GM23338 (cell line): ENCODE measurements at regions not wholly inside any gene's neighbourhood (a gene's known extent, or its start where the extent isn't known, plus 50 kb on each side); places are given as distances from the start of the nearest gene placed in this dataset.

Experiments
- ATAC-seq: fragments of 200-7000 bp; cut with Tn5 transposase; 3 replicates; pipeline ENCODE4 v1.9.1; 2020
- DNase-seq: peaks from one replicate; pipeline ENCODE4 v3.0.0-alpha.2; 2015; ENCODE audit warnings: low spot score
- H2AFZ ChIP-seq: fragments of 200-600 bp; sonication (generic); 2 replicates; pipeline ENCODE4 v1.8.0; 2016; ENCODE audit warnings: antibody characterized with exemption, mild to moderate bottlenecking, moderate library complexity
- H3F3A ChIP-seq: fragments of 200-600 bp; sonication (generic); replicated peaks from 2 replicates; pipeline ENCODE4 v1.8.0; 2017; ENCODE audit warnings: antibody characterized with exemption, mixed run types, low read depth
- H3K27ac ChIP-seq: fragments of 200-600 bp; sonication (generic); 2 replicates; pipeline ENCODE4 v1.6.1; 2016; ENCODE audit warnings: low read depth
- H3K27me3 ChIP-seq: fragments of 200-600 bp; sonication (generic); 2 replicates; pipeline ENCODE4 v1.8.0; 2016; ENCODE audit warnings: mild to moderate bottlenecking, mixed run types, moderate library complexity; ENCODE audit not compliant: insufficient read depth
- H3K36me3 ChIP-seq: fragments of 200-600 bp; sonication (generic); 2 replicates; pipeline ENCODE4 v1.8.0; 2016; ENCODE audit warnings: mild to moderate bottlenecking; ENCODE audit not compliant: insufficient read depth
- H3K4me1 ChIP-seq: fragments of 200-600 bp; sonication (generic); 2 replicates; pipeline ENCODE4 v1.8.0; 2016; ENCODE audit warnings: mild to moderate bottlenecking, moderate library complexity; ENCODE audit not compliant: insufficient read depth
- H3K4me2 ChIP-seq: fragments of 200-600 bp; sonication (generic); 2 replicates; pipeline ENCODE4 v1.7.1; 2017; ENCODE audit warnings: mixed run types
- H3K4me3 ChIP-seq: fragments of 200-600 bp; sonication (generic); 2 replicates; pipeline ENCODE4 v1.6.1; 2016; ENCODE audit warnings: mixed run types
- H3K79me2 ChIP-seq: fragments of 200-600 bp; sonication (generic); replicated peaks from 2 replicates; pipeline ENCODE4 v1.8.0; 2017; ENCODE audit warnings: mild to moderate bottlenecking; ENCODE audit not compliant: insufficient read depth
- H3K9me2 ChIP-seq: fragments of 200-600 bp; sonication (generic); 2 replicates; pipeline ENCODE4 v1.8.0; 2017; ENCODE audit not compliant: insufficient read depth
- H4K20me1 ChIP-seq: fragments of 200-600 bp; sonication (generic); replicated peaks from 2 replicates; pipeline ENCODE4 v1.8.0; 2017; ENCODE audit warnings: mild to moderate bottlenecking; ENCODE audit not compliant: insufficient read depth
- H3K27ac Mint-ChIP-seq: 2 replicates; pipeline ENCODE4 v1.8.0; 2020; ENCODE audit warnings: inconsistent platforms, mild to moderate bottlenecking, moderate library complexity, mixed read lengths
- H3K27me3 Mint-ChIP-seq: 3 replicates; pipeline ENCODE4 v1.8.0; 2022; ENCODE audit warnings: low read depth, mild to moderate bottlenecking, moderate library complexity, mixed read lengths, inconsistent platforms; ENCODE audit not compliant: insufficient read depth, poor library complexity
- H3K36me3 Mint-ChIP-seq: 3 replicates; pipeline ENCODE4 v1.8.0; 2021; ENCODE audit warnings: low read depth, mild to moderate bottlenecking, inconsistent platforms, moderate library complexity, mixed read lengths
- H3K4me1 Mint-ChIP-seq: 3 replicates; pipeline ENCODE4 v1.8.0; 2020; ENCODE audit warnings: mild to moderate bottlenecking, inconsistent platforms, mixed read lengths
- H3K4me3 Mint-ChIP-seq: 3 replicates; pipeline ENCODE4 v1.8.0; 2021; ENCODE audit warnings: moderate library complexity, mild to moderate bottlenecking, inconsistent platforms, mixed read lengths
- H3K9me3 Mint-ChIP-seq: 3 replicates; pipeline ENCODE4 v1.8.0; 2020; ENCODE audit warnings: moderate library complexity, mild to moderate bottlenecking, inconsistent platforms, mixed read lengths
- EZH2 ChIP-seq: fragments of 200-600 bp; sonication (generic); IDR thresholded peaks from one replicate; pipeline ENCODE4 v1.8.0; 2017; ENCODE audit warnings: antibody characterized with exemption, mild to moderate bottlenecking, low read depth; ENCODE audit not compliant: unreplicated experiment
- EZH2phosphoT487 ChIP-seq: fragments of 200-600 bp; sonication (generic); IDR thresholded peaks from one replicate; pipeline ENCODE4 v1.8.1; 2018; ENCODE audit warnings: antibody characterized with exemption; ENCODE audit not compliant: unreplicated experiment
- JUNB ChIP-seq: IDR thresholded peaks from one replicate; pipeline ENCODE4 v1.6.1; 2016; ENCODE audit warnings: antibody characterized with exemption; ENCODE audit not compliant: unreplicated experiment
- NANOG ChIP-seq: IDR thresholded peaks from 2 replicates; pipeline ENCODE4 v1.6.1; 2016; ENCODE audit warnings: antibody characterized with exemption, borderline replicate concordance
- POLR2AphosphoS5 ChIP-seq: IDR thresholded peaks from 2 replicates; pipeline ENCODE4 v1.6.1; 2016; ENCODE audit warnings: antibody characterized with exemption, low read depth
- STAT1 ChIP-seq: IDR thresholded peaks from one replicate; pipeline ENCODE4 v1.6.1; 2016; ENCODE audit warnings: antibody characterized with exemption; ENCODE audit not compliant: unreplicated experiment
- ZNF114 ChIP-seq: fragments of 250-450 bp; sonication (Bioruptor Pico); IDR thresholded peaks from 2 replicates; pipeline ENCODE4 v1.5.0; 2020; ENCODE audit warnings: mild to moderate bottlenecking, moderate library complexity
- ZNF331 ChIP-seq: fragments of 250-450 bp; sonication (Bioruptor Pico); IDR thresholded peaks from 2 replicates; pipeline ENCODE4 v1.5.0; 2020; ENCODE audit warnings: low read depth, mild to moderate bottlenecking, moderate library complexity
- ZNF462 ChIP-seq: fragments of 250-450 bp; sonication (Bioruptor Pico); IDR thresholded peaks from 2 replicates; pipeline ENCODE4 v1.5.0; 2020; ENCODE audit warnings: mild to moderate bottlenecking, moderate library complexity
- TF ChIP-seq, protein P1 (sequence below), 2 experiments: fragments of 200-600 bp in 1 of 2; sonication (generic) in 1 of 2; conservative IDR thresholded peaks; 2 replicates each; pipeline versions ENCODE4 v1.5.1 to v1.6.1; 2016 to 2017; ENCODE audit warnings: antibody characterized with exemption in 2 of 2, low read depth in 2 of 2, mild to moderate bottlenecking in 2 of 2, moderate library complexity in 1 of 2
- TF ChIP-seq, protein P2 (sequence below): IDR thresholded peaks from one replicate; pipeline ENCODE4 v1.6.1; 2018; ENCODE audit warnings: antibody characterized with exemption; ENCODE audit not compliant: unreplicated experiment
- TF ChIP-seq, protein P3 (sequence below): IDR thresholded peaks from 2 replicates; pipeline ENCODE4 v1.6.1; 2016; ENCODE audit warnings: antibody characterized with exemption

DNA sequence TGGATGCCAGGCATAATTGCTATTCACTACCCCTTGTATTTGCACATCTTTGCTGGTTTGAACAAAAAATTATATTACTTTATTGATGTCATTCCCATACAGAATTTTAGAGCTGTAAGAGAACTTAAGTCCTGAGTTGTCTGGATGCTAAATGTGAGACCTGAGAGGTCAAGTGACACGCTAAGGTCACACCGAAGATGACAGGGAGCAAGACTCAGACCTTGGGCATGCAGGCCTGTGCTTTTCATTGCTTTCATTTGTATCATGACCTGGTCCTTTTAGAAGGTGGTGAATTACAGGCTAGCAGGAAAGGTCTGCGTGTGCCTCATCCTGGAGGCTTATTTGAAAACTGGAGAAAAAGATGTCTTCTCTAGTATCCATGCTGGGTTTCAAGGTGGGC is 312.0 kb upstream of the RASGRP1 start (continued):
- TF ChIP-seq, protein P1, sequence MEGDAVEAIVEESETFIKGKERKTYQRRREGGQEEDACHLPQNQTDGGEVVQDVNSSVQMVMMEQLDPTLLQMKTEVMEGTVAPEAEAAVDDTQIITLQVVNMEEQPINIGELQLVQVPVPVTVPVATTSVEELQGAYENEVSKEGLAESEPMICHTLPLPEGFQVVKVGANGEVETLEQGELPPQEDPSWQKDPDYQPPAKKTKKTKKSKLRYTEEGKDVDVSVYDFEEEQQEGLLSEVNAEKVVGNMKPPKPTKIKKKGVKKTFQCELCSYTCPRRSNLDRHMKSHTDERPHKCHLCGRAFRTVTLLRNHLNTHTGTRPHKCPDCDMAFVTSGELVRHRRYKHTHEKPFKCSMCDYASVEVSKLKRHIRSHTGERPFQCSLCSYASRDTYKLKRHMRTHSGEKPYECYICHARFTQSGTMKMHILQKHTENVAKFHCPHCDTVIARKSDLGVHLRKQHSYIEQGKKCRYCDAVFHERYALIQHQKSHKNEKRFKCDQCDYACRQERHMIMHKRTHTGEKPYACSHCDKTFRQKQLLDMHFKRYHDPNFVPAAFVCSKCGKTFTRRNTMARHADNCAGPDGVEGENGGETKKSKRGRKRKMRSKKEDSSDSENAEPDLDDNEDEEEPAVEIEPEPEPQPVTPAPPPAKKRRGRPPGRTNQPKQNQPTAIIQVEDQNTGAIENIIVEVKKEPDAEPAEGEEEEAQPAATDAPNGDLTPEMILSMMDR (conservative IDR thresholded peaks at IDR 0.05; ENCODE audit: low read depth in 2 of 2), result no peak

GRCh38 chr15:38877471-38877870 is 312.9 kb upstream of the RASGRP1 start:
- H3F3A ChIP-seq, result no peaks in the 10 kb centered on the region
- no peaks in the 10 kb centered on the region for H3K79me2 ChIP-seq
- Mint-ChIP-seq H3K27me3 (no peaks in the 10 kb centered on the region), H3K36me3 (no peaks in the 10 kb centered on the region), H3K9me3 (peaks cover 4% of the 10 kb centered on the region; the same call in 1 of the 3 replicates), H3K27ac (no peak overlapping the region), H3K4me3 (no peak overlapping the region), H3K4me1 (peaks cover 6% of the 10 kb centered on the region)
- H3K4me2 ChIP-seq, result no peak overlapping the region
- no peaks in the 10 kb centered on the region for H4K20me1 ChIP-seq
- DNase-seq, result no peak
- H2AFZ ChIP-seq, result no peak overlapping the region
- ATAC-seq, result no peak
- H3K27me3 ChIP-seq, result no peaks in the 10 kb centered on the region
- no peaks in the 10 kb centered on the region for H3K36me3 ChIP-seq
- no peaks in the 10 kb centered on the region for H3K4me1 ChIP-seq
- H3K9me2 ChIP-seq, result peaks cover 14% of the 10 kb centered on the region; the same call in 1 of the 2 replicates
- H3K4me3 ChIP-seq, result no peak overlapping the region
- H3K27ac ChIP-seq, result no peak overlapping the region
- no peak for TF ChIP-seq NANOG
- TF ChIP-seq, protein P2, sequence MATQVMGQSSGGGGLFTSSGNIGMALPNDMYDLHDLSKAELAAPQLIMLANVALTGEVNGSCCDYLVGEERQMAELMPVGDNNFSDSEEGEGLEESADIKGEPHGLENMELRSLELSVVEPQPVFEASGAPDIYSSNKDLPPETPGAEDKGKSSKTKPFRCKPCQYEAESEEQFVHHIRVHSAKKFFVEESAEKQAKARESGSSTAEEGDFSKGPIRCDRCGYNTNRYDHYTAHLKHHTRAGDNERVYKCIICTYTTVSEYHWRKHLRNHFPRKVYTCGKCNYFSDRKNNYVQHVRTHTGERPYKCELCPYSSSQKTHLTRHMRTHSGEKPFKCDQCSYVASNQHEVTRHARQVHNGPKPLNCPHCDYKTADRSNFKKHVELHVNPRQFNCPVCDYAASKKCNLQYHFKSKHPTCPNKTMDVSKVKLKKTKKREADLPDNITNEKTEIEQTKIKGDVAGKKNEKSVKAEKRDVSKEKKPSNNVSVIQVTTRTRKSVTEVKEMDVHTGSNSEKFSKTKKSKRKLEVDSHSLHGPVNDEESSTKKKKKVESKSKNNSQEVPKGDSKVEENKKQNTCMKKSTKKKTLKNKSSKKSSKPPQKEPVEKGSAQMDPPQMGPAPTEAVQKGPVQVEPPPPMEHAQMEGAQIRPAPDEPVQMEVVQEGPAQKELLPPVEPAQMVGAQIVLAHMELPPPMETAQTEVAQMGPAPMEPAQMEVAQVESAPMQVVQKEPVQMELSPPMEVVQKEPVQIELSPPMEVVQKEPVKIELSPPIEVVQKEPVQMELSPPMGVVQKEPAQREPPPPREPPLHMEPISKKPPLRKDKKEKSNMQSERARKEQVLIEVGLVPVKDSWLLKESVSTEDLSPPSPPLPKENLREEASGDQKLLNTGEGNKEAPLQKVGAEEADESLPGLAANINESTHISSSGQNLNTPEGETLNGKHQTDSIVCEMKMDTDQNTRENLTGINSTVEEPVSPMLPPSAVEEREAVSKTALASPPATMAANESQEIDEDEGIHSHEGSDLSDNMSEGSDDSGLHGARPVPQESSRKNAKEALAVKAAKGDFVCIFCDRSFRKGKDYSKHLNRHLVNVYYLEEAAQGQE, result no peak
- TF ChIP-seq ZNF331 (CRISPR knock-in tag), result no peak
- no peak for TF ChIP-seq ZNF114 (CRISPR knock-in tag)
- TF ChIP-seq, protein P3, sequence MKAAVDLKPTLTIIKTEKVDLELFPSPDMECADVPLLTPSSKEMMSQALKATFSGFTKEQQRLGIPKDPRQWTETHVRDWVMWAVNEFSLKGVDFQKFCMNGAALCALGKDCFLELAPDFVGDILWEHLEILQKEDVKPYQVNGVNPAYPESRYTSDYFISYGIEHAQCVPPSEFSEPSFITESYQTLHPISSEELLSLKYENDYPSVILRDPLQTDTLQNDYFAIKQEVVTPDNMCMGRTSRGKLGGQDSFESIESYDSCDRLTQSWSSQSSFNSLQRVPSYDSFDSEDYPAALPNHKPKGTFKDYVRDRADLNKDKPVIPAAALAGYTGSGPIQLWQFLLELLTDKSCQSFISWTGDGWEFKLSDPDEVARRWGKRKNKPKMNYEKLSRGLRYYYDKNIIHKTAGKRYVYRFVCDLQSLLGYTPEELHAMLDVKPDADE, result no peak
- TF ChIP-seq ZNF462 (CRISPR knock-in tag), result no peak
- no peak for TF ChIP-seq EZH2phosphoT487
- no peak for TF ChIP-seq EZH2
- no peak for TF ChIP-seq STAT1
- TF ChIP-seq POLR2AphosphoS5, result no peak
- TF ChIP-seq JUNB, result no peak
